ENCODE measurements at regions not wholly inside any gene's neighbourhood (a gene's known extent, or its start where the extent isn't known, plus 50 kb on each side); places are given as distances from the start of the nearest gene placed in this dataset.

DNA sequence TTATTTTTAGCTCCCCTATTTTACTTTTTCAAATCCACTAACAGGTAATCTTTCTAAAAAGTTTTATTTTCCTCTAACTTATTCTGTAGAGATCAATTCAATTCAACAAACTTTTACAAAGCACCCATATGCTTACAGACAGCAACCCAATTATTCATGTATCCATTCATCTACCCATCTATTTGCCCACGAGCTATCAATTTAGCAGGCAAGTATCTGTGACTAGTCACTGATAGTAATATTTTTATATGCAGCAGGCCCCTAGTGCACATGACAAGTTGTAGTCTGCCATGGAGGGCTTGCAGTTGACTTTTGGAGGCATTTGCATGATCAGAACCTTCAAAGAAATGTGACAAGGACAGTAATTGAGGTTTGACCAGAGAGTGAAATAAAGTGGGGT lies 753.2 kb upstream of the TENM4 start:
- no peak overlapping the region for H3K4me2 ChIP-seq (ENCODE audit: insufficient read depth, low read length)
- no peaks in the 10 kb centered on the region for H3K4me1 ChIP-seq (ENCODE audit: control insufficient read depth, extremely low read depth, insufficient read depth, low read length)
- ChIA-PET POLR2A (no interaction called here), CTCF (no interaction called here)
- no peaks in the 10 kb centered on the region for H3K9me3 ChIP-seq (replicated peaks; ENCODE audit: control insufficient read depth, insufficient read depth, low read length)
- FAIRE-seq (no peak), DNase-seq (ENCODE audit: low read depth, low spot score) (no peak)
- BruUV-seq (replicated peaks) = no TSS peak
- no peaks in the 10 kb centered on the region for H4K20me1 ChIP-seq (replicated peaks; ENCODE audit: control insufficient read depth, extremely low read depth, insufficient read depth, low read length)
- H3K79me2 ChIP-seq (ENCODE audit: control insufficient read depth, insufficient read depth, low read length) = no peaks in the 10 kb centered on the region
- no peak overlapping the region for H3K9ac ChIP-seq (replicated peaks; ENCODE audit: extremely low read depth, insufficient read depth, low read length)
- TF ChIP-seq MYC (IDR thresholded peaks at IDR 0.05; ENCODE audit: low read depth, low read length) = no peak
- TF ChIP-seq POLR2A (IDR thresholded peaks at IDR 0.05; ENCODE audit: low read depth, low read length) = no peak
- TF ChIP-seq MAX (IDR thresholded peaks at IDR 0.05; ENCODE audit: insufficient read depth, insufficient read length) = no peak
- no peak for TF ChIP-seq FOS (IDR thresholded peaks at IDR 0.05; ENCODE audit: borderline replicate concordance, insufficient read depth, low read length)
- TF ChIP-seq, protein P1, sequence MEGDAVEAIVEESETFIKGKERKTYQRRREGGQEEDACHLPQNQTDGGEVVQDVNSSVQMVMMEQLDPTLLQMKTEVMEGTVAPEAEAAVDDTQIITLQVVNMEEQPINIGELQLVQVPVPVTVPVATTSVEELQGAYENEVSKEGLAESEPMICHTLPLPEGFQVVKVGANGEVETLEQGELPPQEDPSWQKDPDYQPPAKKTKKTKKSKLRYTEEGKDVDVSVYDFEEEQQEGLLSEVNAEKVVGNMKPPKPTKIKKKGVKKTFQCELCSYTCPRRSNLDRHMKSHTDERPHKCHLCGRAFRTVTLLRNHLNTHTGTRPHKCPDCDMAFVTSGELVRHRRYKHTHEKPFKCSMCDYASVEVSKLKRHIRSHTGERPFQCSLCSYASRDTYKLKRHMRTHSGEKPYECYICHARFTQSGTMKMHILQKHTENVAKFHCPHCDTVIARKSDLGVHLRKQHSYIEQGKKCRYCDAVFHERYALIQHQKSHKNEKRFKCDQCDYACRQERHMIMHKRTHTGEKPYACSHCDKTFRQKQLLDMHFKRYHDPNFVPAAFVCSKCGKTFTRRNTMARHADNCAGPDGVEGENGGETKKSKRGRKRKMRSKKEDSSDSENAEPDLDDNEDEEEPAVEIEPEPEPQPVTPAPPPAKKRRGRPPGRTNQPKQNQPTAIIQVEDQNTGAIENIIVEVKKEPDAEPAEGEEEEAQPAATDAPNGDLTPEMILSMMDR (IDR thresholded peaks at IDR 0.05; ENCODE audit: extremely low read depth in 1 of 2, insufficient read depth in 1 of 2, low read depth in 1 of 2, low read length in 2 of 2) = no peak
- TF ChIP-seq JUN (IDR thresholded peaks at IDR 0.05; ENCODE audit: borderline replicate concordance, insufficient read depth, insufficient read length, low read depth) = no peak
- no peak for TF ChIP-seq GATA2 (IDR thresholded peaks at IDR 0.05; ENCODE audit: insufficient read depth, insufficient read length, low read depth, low read length)
- TF ChIP-seq EZH2 (IDR thresholded peaks at IDR 0.05; ENCODE audit: borderline replicate concordance, low read depth, low read length, severe bottlenecking) = no peak
- TF ChIP-seq POLR2AphosphoS5 (IDR thresholded peaks at IDR 0.05; ENCODE audit: insufficient read depth, low read depth, low read length) = no peak
- dilution Hi-C loops (cut with MboI; ENCODE audit: extremely low pct_ligation_motif_present, low sequenced_read_pairs) (no loop called here), intact Hi-C loops (cut with micrococcal nuclease) (no loop called here)
- H3K4me3 ChIP-seq (replicated peaks in 1 of 3; ENCODE audit: insufficient read depth in 1 of 3, low read depth in 1 of 3, low read length in 3 of 3) = no peak overlapping the region
- H3K27me3 ChIP-seq (ENCODE audit: control insufficient read depth in 2 of 2, insufficient read depth in 2 of 2, low read length in 2 of 2) = no peaks in the 10 kb centered on the region
- H3K27ac ChIP-seq (ENCODE audit: insufficient read depth, low read depth, low read length) = no peak overlapping the region
- H2AFZ ChIP-seq (ENCODE audit: low read depth, low read length) = no peak overlapping the region
- H3K9me1 ChIP-seq (replicated peaks; ENCODE audit: control insufficient read depth, extremely low read depth, insufficient read depth, low read length) = no peaks in the 10 kb centered on the region
- H3K36me3 ChIP-seq (ENCODE audit: control insufficient read depth in 2 of 2, extremely low read depth in 1 of 2, insufficient read depth in 2 of 2, low read length in 2 of 2) = no peaks in the 10 kb centered on the region
